ENCODE measurements at regions not wholly inside any gene's neighbourhood (a gene's known extent, or its start where the extent isn't known, plus 50 kb on each side); places are given as distances from the start of the nearest gene placed in this dataset.
A peak's percentile ranks its signal among the peaks of the same experiment; 100 is the strongest.

DNA sequence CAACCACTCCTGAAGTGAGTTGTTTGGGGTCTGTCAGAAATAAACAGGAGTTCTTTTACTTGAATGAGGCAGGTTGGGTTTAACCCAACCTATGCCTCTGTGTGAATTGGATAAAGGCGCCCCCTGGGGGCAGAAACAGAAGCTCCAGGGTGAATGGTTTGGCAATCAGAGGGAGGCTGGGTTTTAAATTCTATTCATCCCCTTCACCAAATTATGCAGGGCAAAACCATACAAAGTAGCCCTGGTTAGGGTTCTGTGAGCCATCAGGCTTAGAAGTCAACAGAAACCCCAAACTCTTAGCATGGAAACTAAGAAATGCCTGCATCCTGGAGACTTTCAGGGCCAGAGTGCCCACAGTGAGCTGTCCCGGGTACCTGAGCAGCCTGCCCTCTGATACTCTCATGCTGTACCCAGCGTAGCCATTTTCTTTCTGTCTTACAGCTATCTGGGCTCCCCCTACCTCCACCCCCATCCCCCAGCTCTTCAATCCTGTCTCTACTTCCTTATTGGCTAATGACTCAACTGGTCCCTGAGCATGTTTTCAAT lies 241.5 kb downstream of the ICOS start:
- peak; percentile 8 for DNase-seq (ENCODE audit: low read depth)

GRCh38 chr2:204180649-204181048 lies 244.1 kb downstream of the ICOS start:
- DNase-seq (ENCODE audit: low read depth) = no peak

GRCh38 chr2:204183608-204184007 lies 247.0 kb downstream of the ICOS start:
- DNase-seq (ENCODE audit: low read depth) = no peak

DNA sequence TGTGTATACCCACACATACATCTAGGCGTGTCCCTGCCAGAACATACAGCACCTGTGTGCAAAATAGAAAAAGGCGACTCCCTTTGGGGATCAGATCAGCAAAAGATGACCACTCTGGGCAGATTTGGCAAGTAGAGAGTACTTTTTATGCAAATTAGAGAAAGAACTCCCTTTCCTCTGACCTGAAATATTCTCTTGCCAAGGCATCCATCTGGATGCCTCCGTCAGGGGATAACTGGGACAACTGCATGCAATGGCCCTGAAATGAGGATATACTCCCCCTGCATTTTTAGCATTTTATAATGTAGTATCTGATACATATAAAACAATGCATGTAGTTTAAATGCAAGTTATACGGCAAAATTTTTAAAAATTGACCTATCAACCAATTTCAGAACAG lies 247.7 kb downstream of the ICOS start:
- DNase-seq (ENCODE audit: low read depth) = no peak

GRCh38 chr2:204187229-204188083 lies 250.9 kb downstream of the ICOS start:
- no peak for DNase-seq (ENCODE audit: low read depth)

DNA sequence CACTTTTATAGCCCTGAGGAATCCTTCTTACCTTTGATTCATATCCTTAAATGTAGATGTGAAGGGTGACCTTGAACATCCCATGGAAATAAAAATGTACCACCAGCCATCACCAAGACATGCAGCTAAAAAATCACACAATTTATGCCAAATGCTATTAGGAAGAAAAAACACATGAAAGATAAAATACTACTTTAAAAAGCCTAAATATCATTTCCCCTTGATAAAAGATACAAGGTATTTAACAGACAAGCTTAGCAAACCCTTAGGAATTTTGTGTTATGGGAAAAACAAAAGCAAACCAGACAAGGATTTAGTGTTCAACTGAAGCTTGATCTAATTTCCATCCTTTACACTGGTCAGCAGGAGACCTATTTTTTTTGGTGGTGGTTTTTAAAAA lies 255.0 kb downstream of the ICOS start:
- no peak for DNase-seq (ENCODE audit: low read depth)

GRCh38 chr2:204195498-204195897 lies 258.9 kb downstream of the ICOS start:
- no peak for DNase-seq (ENCODE audit: low read depth)

GRCh38 chr2:204197336-204198005 lies 260.9 kb downstream of the ICOS start:
- DNase-seq (ENCODE audit: low read depth) = no peak

DNA sequence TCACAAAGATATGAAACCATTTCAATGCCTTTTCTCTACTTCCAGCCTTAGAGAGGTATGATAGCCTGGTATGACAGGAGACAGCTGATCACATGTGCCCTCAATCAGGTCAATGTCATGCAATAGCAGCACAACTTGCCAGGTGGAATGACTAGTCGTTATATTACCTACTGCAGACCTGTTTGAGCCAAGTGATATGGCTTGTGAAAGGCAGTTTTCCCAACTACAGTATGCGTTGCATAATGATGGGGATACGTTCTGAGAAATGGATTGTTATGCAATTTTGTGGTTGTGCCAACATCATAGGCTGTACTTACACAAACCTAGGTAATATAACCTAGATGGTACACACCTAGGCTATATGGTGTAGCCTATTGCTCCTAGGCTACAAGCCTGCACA lies 262.8 kb downstream of the ICOS start:
- no peak for DNase-seq (ENCODE audit: low read depth)

DNA sequence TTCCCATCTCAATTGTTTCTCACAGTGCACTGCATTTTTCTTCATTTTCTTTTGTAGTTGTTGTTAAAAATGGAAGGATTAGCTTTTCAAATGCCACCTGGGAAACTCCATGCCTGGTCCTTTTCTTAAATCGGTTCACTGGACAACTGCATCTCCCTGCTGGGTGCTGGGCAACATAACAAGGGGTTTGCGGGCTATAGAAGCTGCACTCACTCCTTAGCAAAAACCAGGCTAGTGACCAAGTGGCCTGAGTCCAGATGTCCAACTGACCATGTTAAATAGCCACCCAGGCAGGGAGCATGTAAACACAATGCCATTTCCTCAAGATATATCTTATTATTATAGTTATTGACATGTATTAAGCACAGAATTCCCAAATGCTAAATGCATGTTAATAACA lies 264.9 kb downstream of the ICOS start:
- no peak for DNase-seq (ENCODE audit: low read depth)

- DNase-seq (ENCODE audit: low read depth) = no peak
Measured at GRCh38 chr2:204202253-204202652, 265.7 kb downstream of the ICOS start.

- no peak for DNase-seq (ENCODE audit: low read depth)
Measured at GRCh38 chr2:204203704-204204103, 267.1 kb downstream of the ICOS start.

DNA sequence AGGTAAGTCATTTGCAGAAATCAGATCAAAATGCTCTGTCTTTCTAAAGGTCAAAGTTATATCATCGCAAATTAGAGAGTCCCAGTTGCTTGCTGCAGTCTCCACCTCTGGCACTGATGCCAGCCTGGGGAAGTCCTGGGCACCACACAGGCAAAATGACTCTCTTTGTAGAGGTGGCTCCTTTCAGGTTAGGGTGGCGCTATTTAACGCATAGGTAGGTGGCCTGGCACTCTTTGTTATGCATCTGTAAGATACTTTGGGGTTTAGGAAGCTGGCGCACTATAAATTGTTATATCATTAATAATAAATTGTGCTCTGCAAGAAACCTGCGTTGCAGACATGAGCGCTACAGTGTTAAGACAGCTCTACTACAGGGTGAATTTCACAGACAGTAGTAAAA lies 268.5 kb downstream of the ICOS start:
- DNase-seq (ENCODE audit: low read depth) = no peak

GRCh38 chr2:204205538-204205937 lies 269.0 kb downstream of the ICOS start:
- no peak for DNase-seq (ENCODE audit: low read depth)

GRCh38 chr2:204207866-204208265 lies 271.3 kb downstream of the ICOS start:
- no peak for DNase-seq (ENCODE audit: low read depth)

DNA sequence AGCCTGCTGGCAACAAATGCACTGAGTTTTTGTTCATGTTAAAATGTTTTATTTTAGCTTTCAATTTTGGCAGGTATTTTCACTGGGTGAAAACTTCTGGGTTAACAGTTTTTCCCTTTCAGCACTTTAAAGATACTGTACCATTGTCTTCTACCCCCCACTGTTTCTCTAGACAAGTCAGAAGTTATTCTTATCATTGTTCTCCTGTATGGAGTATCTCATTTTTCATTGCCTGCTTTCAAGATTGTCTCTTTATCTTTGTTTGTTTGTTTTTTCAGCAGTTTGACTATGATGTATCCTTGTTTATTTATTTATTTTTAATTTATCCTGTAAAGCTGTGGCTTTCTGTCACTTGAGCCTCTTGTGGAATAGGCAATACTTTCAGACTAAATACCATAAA lies 277.0 kb downstream of the ICOS start:
- no peak for DNase-seq (ENCODE audit: low read depth)

- DNase-seq (ENCODE audit: low read depth) = no peak
Measured at GRCh38 chr2:204218040-204218439, 281.5 kb downstream of the ICOS start.

- no peak for DNase-seq (ENCODE audit: low read depth)
Measured at GRCh38 chr2:204219196-204219595, 282.6 kb downstream of the ICOS start.

- DNase-seq (ENCODE audit: low read depth) = no peak
Measured at GRCh38 chr2:204220896-204221295, 284.3 kb downstream of the ICOS start.

GRCh38 chr2:204223046-204223445 lies 286.5 kb downstream of the ICOS start:
- DNase-seq (ENCODE audit: low read depth) = no peak

DNA sequence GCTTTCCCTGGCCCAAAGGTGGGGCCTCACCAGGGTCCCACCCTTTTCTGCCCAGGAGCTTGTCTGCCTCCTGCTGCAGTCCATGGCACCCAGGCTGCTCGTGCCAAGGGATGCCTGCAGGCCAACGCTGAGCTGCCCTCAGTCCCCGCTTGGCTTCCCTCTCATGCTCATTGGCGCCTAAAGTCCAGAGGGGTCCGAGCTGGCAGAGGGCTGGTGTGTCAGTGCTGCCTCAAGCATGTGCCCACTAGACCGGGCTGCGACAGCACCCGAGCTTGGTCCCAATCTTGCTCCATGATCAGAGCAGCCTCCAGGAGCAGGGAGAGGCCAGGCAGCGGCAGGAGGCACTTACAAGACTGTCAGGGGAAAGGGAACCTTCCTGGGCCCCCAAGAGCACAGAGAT lies 287.0 kb downstream of the ICOS start:
- no peak for DNase-seq (ENCODE audit: low read depth)

DNA sequence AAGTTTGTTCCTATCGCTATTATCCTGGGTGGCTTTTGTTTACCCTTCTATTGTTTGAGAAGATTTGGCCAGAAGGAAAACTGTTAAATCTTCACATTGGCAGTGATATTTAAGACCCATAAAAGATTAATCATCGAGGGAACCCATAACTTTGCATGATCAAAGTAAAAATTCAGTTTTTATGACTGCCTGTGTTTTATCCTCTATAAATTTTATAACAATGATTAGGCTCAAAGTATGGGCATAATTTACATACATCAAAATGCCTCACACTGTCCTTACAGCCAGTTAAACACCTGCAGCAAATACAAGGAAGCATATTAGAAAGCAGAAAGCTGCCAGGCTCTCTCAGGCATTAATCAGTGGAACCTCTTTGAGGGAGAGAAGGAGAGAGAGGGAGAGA lies 289.1 kb downstream of the ICOS start:
- DNase-seq (ENCODE audit: low read depth) = no peak

- DNase-seq (ENCODE audit: low read depth) = no peak
Measured at GRCh38 chr2:204226305-204226880, 289.8 kb downstream of the ICOS start.
